SK-N-SH (cell line): ENCODE measurements at regions not wholly inside any gene's neighbourhood (a gene's known extent, or its start where the extent isn't known, plus 50 kb on each side); places are given as distances from the start of the nearest gene placed in this dataset.

Experiments used
- CTCF ChIA-PET: fragments of 300-600, 350-600 bp; formaldehyde crosslinking; extraction: SDS; loops from one replicate; lab custom pipeline; 2021; lab: Yijun Ruan, JAX
- POLR2A ChIA-PET: fragments of 350-600 bp; sonication (Branson Sonifier 250); formaldehyde crosslinking; extraction: SDS; loops from one replicate; lab custom pipeline; 2020; ENCODE audit warnings: antibody characterized with exemption, inconsistent platforms; lab: Yijun Ruan, JAX
- DNase-seq: peaks from one replicate; pipeline ENCODE4 v3.0.0; 2012
- H2AFZ ChIP-seq: fragments of 200-600 bp; sonication (generic); 2 replicates; pipeline ENCODE4 v1.8.1; 2016; ENCODE audit warnings: antibody characterized with exemption, mild to moderate bottlenecking, low read depth
- H3F3A ChIP-seq: fragments of 200-600 bp; sonication (generic); replicated peaks from 2 replicates; pipeline ENCODE3; 2016; ENCODE audit warnings: antibody characterized with exemption, mild to moderate bottlenecking; ENCODE audit not compliant: insufficient read depth
- H3K27ac ChIP-seq, 2 experiments: fragments of 200-500 bp in 1 of 2; fragments of 200-600 bp in 1 of 2; sonication (Bioruptor generic) in 1 of 2; sonication (generic), shearing (Covaris generic) in 1 of 2; 2 replicates each; pipeline versions ENCODE4 v1.5.1 to v1.6.1; 2014 to 2016; ENCODE audit warnings: low read depth in 2 of 2, inconsistent platforms in 1 of 2, low read length in 1 of 2, mild to moderate bottlenecking in 1 of 2, mixed read lengths in 1 of 2
- H3K27me3 ChIP-seq: fragments of 200-600 bp; sonication (generic), shearing (Covaris generic); 2 replicates; pipeline ENCODE4 v1.6.1; 2016; ENCODE audit warnings: mixed run types; ENCODE audit not compliant: insufficient read depth
- H3K36me3 ChIP-seq, 2 experiments: fragments of 200-500 bp in 1 of 2; fragments of 200-600 bp in 1 of 2; sonication (Bioruptor generic) in 1 of 2; sonication (generic) in 1 of 2; replicated peaks in 1 of 2; 2 replicates each; pipeline versions ENCODE3 to v1.5.1; 2014 to 2016; ENCODE audit warnings: low read length in 1 of 2, mild to moderate bottlenecking in 1 of 2; ENCODE audit not compliant: insufficient read depth in 2 of 2, control insufficient read depth in 1 of 2
- H3K4me1 ChIP-seq, 2 experiments: fragments of 200-500 bp in 1 of 2; fragments of 200-600 bp in 1 of 2; sonication (Bioruptor generic) in 1 of 2; sonication (generic), shearing (Covaris generic) in 1 of 2; 2 replicates each; pipeline versions ENCODE4 v1.5.1 to v1.6.1; 2014 to 2016; ENCODE audit warnings: low read depth in 1 of 2, low read length in 1 of 2, mixed run types in 1 of 2; ENCODE audit not compliant: insufficient read depth in 2 of 2, control insufficient read depth in 1 of 2
- H3K4me2 ChIP-seq: fragments of 200-600 bp; sonication (generic), shearing (Covaris generic); 2 replicates; pipeline ENCODE4 v1.6.1; 2017; ENCODE audit warnings: mixed run types
- H3K4me3 ChIP-seq, 2 experiments: fragments of 200-500 bp in 1 of 2; fragments of 200-600 bp in 1 of 2; sonication (Bioruptor generic) in 1 of 2; sonication (generic), shearing (Covaris generic) in 1 of 2; 2 replicates each; pipeline versions ENCODE4 v1.5.1 to v1.8.1; 2014 to 2016; ENCODE audit warnings: low read depth in 2 of 2, inconsistent platforms in 1 of 2, low read length in 1 of 2, mild to moderate bottlenecking in 1 of 2, mixed read lengths in 1 of 2, moderate library complexity in 1 of 2
- H3K79me2 ChIP-seq: fragments of 200-600 bp; sonication (generic); 2 replicates; pipeline ENCODE4 v1.8.1; 2017; ENCODE audit warnings: mild to moderate bottlenecking; ENCODE audit not compliant: insufficient read depth
- H3K9ac ChIP-seq: fragments of 200-600 bp; sonication (generic); 2 replicates; pipeline ENCODE4 v1.6.1; 2017; ENCODE audit warnings: mixed run types
- H3K9me2 ChIP-seq: fragments of 200-600 bp; sonication (generic); 2 replicates; pipeline ENCODE4 v1.6.1; 2017; ENCODE audit warnings: mixed run types
- H3K9me3 ChIP-seq: fragments of 200-600 bp; sonication (generic); 2 replicates; pipeline ENCODE4 v1.6.1; 2017; ENCODE audit warnings: mixed run types, mild to moderate bottlenecking, moderate library complexity
- H4K20me1 ChIP-seq: fragments of 200-600 bp; sonication (generic); 2 replicates; pipeline ENCODE4 v1.6.1; 2017; ENCODE audit warnings: mild to moderate bottlenecking, mixed run types; ENCODE audit not compliant: insufficient read depth
- EP300 ChIP-seq, 2 experiments: IDR thresholded peaks; 2 replicates each; pipeline versions ENCODE4 v1.4.0 to v1.6.1; 2012; ENCODE audit warnings: borderline replicate concordance in 1 of 2, low read depth in 1 of 2, low read length in 1 of 2
- FOXM1 ChIP-seq: IDR thresholded peaks from 2 replicates; pipeline ENCODE4 v1.4.0; 2012; ENCODE audit warnings: low read depth, mild to moderate bottlenecking
- GATA2 ChIP-seq: sonication (generic); formaldehyde crosslinking; IDR thresholded peaks from 2 replicates; pipeline ENCODE4 v1.5.0; 2020; ENCODE audit warnings: mild to moderate bottlenecking, missing genetic modification reagents
- MEF2A ChIP-seq: IDR thresholded peaks from 2 replicates; pipeline ENCODE4 v1.4.0; 2012; ENCODE audit warnings: low read depth, borderline replicate concordance
- NRF1 ChIP-seq: IDR thresholded peaks from 2 replicates; pipeline ENCODE4 v1.6.1; 2012; ENCODE audit warnings: low read depth, mild to moderate bottlenecking, low read length
- RFX5 ChIP-seq: IDR thresholded peaks from 2 replicates; pipeline ENCODE4 v1.6.1; 2012; ENCODE audit warnings: mild to moderate bottlenecking, improper control_type of control experiment, low read length
- WGBS: methylation state at CpG from one replicate; pipeline ENCODE4 v1.1.6; 2017; ENCODE audit warnings: low lambda C conversion rate; 5-methylcytosine and 5-hydroxymethylcytosine counted together
- TF ChIP-seq, protein P1 (sequence below): fragments of 150-350 bp; IDR thresholded peaks from 2 replicates; pipeline ENCODE4 v1.6.1; 2016; ENCODE audit warnings: mild to moderate bottlenecking, low read depth, low read length
- TF ChIP-seq, protein P2 (sequence below): fragments of 200-600 bp; sonication (generic); IDR thresholded peaks from 2 replicates; pipeline ENCODE4 v1.6.1; 2017; ENCODE audit warnings: antibody characterized with exemption, mild to moderate bottlenecking, moderate library complexity
- TF ChIP-seq, protein P3 (sequence below): IDR thresholded peaks from 2 replicates; pipeline ENCODE4 v1.4.0; 2012; ENCODE audit warnings: low read depth

DNA sequence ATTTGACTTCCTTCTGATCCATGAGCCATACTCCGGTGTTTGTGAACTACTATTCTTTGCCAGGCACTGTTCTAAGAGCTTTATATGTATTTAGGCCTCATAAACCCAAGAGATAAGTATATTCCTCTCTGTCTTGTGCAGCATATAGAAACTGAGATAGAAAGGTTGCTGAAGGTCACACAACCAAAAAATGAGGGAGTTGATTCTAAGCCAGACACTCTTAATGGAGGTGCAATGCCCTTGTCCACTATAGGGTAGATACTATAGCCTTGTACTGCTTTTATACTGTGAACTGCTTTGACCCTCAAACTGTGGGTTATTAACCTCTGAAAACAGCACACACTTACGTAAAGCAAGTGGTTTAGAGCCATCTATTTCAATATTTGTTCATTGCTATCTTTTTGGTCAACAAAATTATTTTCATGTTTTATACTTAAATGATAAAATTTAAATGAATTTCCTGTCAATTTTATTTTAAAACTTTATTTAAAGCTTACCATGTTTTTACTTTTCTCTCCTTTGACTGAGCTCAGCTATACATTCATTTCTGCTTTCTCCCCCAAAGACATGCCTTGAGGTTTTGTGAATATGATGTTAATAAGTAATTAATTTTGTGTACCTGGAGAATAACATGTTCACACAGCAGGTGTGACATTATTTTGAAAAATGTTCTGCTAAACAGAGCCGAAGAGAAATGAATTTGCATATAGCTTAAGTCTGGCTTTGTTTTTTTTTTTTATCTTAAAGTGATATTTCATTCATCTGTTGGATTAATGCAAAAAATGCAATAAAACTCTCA lies 687.3 kb downstream of the DNAJB9 start:
- Histone ChIP-seq H3K27me3 (no peaks in the 10 kb centered on the region), H3K4me3 (no peak overlapping the region), H3K9me3 (peaks cover 19% of the 10 kb centered on the region; the same call in 1 of the 2 replicates), H3F3A (no peaks in the 10 kb centered on the region), H3K4me2 (no peak overlapping the region), H3K36me3 (peaks cover 0 to 4% of the 10 kb centered on the region in 2 experiments), H3K27ac (no peak overlapping the region), H2AFZ (no peak overlapping the region), H3K79me2 (no peaks in the 10 kb centered on the region), H4K20me1 (no peaks in the 10 kb centered on the region), H3K9ac (no peak overlapping the region), H3K4me1 (no peaks in the 10 kb centered on the region), H3K9me2 (peaks cover 7% of the 10 kb centered on the region; the same call in 1 of the 2 replicates)
- ChIA-PET CTCF (no interaction called here), POLR2A (no interaction called here)
- 18% methylated on average over 3 of the region's 3 CpGs for WGBS
- no peak for DNase-seq
- TF ChIP-seq GATA2 (CRISPR knock-in tag) (no peak), FOXM1 (no peak), RFX5 (no peak), EP300 (IDR thresholded peaks at IDR 0.05; ENCODE audit: borderline replicate concordance in 1 of 2, low read depth in 1 of 2, low read length in 1 of 2) (no peak), MEF2A (no peak)
- TF ChIP-seq, protein P1, sequence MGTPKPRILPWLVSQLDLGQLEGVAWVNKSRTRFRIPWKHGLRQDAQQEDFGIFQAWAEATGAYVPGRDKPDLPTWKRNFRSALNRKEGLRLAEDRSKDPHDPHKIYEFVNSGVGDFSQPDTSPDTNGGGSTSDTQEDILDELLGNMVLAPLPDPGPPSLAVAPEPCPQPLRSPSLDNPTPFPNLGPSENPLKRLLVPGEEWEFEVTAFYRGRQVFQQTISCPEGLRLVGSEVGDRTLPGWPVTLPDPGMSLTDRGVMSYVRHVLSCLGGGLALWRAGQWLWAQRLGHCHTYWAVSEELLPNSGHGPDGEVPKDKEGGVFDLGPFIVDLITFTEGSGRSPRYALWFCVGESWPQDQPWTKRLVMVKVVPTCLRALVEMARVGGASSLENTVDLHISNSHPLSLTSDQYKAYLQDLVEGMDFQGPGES: no peak
- TF ChIP-seq, protein P2, sequence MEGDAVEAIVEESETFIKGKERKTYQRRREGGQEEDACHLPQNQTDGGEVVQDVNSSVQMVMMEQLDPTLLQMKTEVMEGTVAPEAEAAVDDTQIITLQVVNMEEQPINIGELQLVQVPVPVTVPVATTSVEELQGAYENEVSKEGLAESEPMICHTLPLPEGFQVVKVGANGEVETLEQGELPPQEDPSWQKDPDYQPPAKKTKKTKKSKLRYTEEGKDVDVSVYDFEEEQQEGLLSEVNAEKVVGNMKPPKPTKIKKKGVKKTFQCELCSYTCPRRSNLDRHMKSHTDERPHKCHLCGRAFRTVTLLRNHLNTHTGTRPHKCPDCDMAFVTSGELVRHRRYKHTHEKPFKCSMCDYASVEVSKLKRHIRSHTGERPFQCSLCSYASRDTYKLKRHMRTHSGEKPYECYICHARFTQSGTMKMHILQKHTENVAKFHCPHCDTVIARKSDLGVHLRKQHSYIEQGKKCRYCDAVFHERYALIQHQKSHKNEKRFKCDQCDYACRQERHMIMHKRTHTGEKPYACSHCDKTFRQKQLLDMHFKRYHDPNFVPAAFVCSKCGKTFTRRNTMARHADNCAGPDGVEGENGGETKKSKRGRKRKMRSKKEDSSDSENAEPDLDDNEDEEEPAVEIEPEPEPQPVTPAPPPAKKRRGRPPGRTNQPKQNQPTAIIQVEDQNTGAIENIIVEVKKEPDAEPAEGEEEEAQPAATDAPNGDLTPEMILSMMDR: no peak

DNA sequence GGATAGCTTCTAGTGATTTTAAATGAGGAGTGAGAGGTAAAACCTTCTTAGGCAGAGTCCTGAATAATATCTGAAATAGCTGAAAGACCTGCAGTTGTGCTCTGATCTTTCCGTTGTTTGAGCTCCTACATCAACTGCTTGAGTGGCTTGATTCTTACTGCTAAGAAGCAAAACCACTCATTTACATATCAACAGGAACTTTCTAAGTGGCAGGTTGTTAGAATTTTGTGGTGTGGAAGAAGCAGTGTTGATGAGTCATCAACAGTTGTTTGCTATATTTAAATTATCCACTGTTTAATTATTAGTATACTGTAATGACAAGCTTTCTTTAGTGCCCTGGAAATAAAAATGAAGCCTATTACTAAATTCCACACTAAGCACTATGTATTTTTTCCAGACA lies 689.5 kb downstream of the DNAJB9 start:
- Histone ChIP-seq H3K9me2 (peaks cover 7% of the 10 kb centered on the region; the same call in 1 of the 2 replicates), H3K9ac (no peak overlapping the region), H3K4me3 (no peak overlapping the region), H3K9me3 (peaks cover 22% of the 10 kb centered on the region; the same call in 1 of the 2 replicates), H2AFZ (no peak overlapping the region; the same call in 1 of the 2 replicates), H3F3A (no peaks in the 10 kb centered on the region), H3K36me3 (peaks cover 0 to 4% of the 10 kb centered on the region in 2 experiments), H3K79me2 (no peaks in the 10 kb centered on the region), H4K20me1 (no peaks in the 10 kb centered on the region), H3K27me3 (no peaks in the 10 kb centered on the region), H3K27ac (no peak overlapping the region), H3K4me2 (no peak overlapping the region), H3K4me1 (no peaks in the 10 kb centered on the region)
- POLR2A ChIA-PET: no interaction called here
- no peak for TF ChIP-seq NRF1
- TF ChIP-seq, protein P3, sequence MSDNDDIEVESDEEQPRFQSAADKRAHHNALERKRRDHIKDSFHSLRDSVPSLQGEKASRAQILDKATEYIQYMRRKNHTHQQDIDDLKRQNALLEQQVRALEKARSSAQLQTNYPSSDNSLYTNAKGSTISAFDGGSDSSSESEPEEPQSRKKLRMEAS: no peak
- TF ChIP-seq, protein P1: no peak
- WGBS: 39% methylated on average over 1 of the region's 1 CpG
- CTCF ChIA-PET: interaction anchor here (0.8 kb wide), 1 partner anchor 13 kb away, joined by 3 read pairs; no protein-coding TSS in a partner anchor
- no peak for DNase-seq
